Stimulated activated CD8-positive, alpha-beta memory T cell treated with anti-CD3 and anti-CD28 coated beads, Interleukin-7, amount 100 ng/mL, for 1 hour (primary cell): ENCODE measurements at regions not wholly inside any gene's neighbourhood (a gene's known extent, or its start where the extent isn't known, plus 50 kb on each side); places are given as distances from the start of the nearest gene placed in this dataset.

Source experiments
- DNase-seq, 2 donors: peaks; one replicate each; pipeline ENCODE4 v3.0.0-alpha.2; 2020; ENCODE audit warnings: low read depth in 2 of 2

DNA sequence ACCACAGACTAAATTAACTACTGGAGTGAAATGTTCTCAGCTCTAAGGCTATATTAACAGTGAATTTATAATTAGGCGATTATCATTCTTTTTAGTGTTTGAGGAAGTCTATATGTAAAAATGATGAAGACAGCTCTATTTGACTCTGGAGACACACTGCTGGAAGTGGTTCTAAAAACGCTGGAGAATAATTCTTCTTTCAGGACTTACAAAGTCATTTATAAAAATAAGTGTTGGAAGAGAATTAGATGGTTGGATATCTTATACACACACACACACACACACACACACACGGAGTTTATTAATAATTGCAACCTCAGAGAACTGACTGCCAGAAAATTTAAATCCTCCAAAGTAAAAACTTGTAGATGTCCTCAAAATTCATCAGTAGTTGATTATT lies 1171.3 kb downstream of the EFNB2 start:
- DNase-seq = no peak

DNA sequence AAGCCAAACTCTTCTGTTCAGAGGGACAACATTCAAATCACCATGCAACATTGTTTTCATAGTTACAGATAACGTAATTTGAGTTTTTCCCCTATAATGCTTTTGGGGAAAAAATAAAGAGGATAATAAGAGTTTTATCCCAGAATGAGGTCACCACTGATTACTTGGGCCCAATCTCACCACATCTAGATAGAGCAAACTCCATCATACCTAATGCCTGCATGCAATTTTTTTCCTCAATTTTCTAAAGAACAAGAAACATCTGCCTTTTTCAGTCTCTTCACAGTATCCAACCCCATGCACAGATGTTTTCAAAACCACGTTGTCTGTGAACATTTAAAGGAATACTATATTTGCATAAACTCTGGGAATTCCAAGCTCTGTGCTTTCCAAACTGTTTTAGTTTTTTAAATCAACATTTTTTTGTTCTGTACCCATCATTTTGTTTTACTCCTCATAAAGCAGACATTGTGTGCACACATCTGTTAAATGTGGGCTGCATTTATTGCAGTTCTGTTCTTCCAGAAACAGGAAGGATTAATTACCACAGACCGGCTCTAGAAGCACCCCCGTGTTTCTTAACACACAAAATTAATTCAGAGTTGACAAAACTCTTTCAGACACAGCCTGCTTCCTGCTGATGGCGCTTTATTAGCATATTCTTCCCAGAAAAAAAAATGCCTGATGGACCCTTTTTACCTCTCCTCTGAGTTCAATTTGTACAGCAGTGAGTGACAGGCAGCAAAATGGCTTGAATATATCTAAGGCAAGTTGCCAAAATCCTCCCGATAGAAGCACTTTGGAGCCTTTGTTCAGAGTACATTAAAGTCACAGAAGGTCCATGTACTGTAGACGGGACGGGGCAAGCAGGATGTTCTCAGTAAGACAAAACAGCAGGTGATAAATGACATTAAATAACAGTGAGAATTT lies 1171.9 kb downstream of the EFNB2 start:
- DNase-seq = no peak

DNA sequence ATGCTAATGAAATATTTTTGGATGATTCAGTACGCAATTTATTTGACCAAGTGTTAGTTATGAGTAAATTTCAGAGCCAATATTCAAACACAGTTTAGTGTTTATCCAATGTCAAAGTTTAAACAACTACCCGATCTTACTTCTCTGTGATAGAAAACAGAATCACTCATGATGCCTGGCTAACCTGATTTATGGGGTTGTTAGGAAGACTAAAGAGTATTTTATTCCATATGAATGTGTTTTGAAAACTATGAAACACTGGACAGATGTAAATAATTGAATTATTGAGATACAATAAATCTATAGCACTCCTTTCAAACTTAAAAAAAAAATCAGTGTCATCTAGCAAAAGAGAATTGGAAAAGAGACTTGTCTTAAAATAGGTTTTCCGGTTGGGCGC lies 1181.8 kb downstream of the EFNB2 start:
- no peak for DNase-seq

DNA sequence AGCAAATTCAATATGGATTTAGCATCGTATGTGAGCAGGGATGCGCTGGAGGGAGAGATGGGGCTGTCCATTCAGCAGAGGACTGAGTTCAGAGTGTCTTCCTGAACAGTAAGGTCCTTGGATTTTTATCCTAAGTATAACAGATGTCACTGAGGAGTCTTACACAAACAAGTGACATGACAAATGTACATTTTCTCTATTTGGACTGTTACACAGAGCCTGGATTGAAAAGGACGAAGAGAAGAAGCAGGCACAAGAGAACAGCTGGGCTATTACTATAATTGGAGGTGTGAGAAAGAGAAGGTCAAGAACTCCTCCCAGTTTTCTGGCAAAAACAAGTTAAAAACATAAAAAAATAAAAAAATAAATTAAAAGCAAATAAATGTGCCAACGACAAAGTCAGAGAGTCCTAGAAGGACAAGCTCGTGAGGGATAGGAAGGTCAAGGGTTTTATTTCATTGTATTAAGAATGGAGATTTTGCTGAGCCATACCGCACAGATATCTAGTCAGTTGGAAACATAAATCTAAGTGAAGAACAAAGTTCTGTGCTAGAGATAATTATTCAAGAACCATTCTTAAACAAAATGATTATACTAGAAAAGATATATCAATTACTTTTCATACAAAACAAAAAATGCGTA lies 1186.3 kb downstream of the EFNB2 start:
- DNase-seq = no peak

DNA sequence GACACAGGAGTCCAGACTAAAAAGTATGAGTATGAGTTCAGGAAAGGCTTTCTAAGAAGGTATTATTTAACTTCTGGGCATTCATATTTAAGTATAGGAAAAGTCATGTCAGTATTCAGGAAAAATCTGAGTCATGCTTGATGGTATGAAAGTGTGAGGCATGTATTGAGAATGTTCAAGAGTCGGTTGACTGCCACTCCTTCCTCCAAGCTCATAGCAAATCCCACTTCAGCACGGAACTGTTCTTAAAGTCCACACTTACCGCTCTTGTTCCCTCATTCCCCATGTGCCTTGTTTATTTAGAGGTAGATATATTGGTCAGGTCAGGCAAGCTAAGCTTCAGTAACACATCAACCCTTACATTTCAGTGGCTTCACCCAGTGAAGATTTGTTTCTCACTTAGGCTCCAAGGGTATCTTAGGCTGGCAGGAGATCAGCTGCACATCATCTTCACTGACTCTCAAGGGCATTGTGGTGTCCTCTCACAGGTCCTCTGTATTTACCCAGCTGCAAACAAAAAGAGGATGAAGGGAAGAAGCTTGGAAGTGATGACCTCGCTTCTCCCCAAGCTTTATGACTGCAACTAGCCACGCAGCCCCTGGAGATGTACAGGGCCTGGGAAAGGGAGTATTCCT lies 1189.2 kb downstream of the EFNB2 start:
- DNase-seq = no peak

DNA sequence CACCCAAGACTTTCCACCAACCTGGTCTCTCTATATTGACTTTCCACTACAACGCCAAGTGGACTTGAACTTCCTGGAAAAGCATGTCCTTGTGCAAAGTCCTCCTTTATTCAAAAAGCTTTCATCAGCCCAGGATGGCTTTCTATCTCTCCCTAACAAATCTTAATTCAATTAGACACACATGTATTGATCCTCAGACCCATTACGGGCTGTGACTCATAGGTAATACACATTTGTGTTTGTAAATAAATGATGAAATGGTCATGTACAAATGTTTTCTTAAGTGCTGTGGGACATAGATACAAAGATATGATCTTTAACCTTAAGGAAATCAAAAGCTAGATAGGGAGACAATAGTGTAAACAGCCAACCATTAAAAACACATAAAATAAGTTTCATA lies 1189.7 kb downstream of the EFNB2 start:
- DNase-seq = no peak

DNA sequence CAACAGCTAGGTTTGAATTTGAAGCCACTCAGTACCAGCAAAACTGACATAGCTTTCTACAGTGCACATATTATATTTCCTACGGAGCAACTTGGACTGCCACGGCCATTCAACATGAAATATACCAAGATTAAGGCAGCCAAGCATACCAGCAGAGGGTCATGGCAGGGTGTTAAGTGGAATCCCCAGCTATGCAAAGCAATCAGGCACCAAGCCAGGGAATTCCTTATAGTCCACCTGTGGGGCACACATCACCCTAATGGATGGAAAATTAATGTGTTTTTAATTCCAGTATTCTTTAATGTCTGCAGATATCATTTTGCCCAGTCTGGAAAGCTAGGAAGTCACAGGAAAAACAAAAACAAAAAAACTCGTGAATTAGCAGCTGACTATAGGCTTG lies 1190.3 kb downstream of the EFNB2 start:
- no peak for DNase-seq

DNA sequence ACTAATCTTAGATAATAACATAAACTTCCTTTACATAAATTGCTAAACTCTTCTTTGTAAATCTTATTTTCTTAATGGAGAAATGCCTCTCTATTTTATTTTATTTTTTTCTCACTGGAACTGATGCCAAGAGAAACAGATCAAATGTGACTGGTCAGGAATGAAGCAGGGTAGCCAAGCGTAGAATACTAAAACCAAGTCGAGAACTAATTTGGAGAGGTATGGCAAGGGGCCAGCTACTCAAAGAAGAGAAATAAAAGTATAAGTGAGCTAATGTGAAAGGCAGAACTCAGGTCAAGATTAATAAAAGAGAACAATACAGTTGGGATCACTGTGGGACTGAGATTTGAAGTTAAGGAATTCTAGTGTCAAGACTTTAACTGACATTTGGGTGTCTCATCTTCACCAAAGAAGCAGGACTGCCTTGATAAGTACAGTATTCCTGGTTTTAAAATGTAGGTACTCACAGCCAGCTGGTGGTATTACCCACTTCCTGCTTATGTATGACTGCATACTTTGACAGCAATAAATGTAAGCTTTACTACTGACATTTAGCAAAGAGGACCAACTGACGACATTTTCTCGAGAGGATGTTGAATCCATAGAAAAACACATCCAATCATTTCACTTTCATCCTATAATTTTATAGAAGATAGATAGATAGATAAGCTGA lies 1192.2 kb downstream of the EFNB2 start:
- DNase-seq = no peak

DNA sequence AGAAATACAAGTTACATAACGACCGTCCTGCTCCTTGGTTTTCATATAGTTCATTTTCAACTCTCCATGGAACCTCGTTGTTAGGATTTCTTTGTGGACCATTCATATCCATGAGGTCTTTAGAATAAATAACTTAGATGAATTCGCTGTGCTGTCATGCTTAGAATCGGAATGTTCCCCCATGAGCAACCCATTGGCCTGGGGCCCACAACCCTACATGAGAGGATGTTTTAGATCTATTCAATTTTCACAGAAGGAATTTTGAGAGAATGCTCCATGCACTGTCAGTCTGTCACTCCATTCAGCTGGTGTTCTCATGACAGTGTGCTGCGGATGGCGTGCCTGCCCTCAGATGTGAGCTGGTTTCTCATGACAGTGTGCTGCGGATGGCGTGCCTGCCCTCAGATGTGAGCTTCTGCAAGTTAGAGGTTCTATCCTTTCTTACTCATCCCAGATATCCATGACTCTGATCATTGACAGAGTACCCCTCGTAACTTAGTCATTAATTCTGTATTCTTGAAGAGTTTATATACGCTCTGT lies 1193.1 kb downstream of the EFNB2 start:
- no peak for DNase-seq

DNA sequence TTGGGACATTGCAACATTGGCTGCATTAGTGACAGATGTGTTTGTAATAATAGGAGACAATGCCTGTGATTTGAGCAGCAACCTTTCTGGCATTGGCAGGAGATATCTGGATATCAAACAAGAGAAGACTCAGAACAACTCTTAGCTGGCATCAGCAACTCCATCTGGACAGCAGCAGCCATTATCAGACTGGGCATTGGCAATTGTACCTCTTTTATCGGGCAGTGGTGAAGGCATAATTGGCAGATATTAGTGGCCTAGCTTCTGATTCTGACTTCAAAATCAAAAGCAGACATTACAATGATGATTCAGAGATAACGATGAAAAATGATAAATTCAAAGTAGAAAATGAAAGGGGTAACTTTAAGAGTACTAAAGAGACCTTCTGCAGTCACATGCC lies 1193.7 kb downstream of the EFNB2 start:
- no peak for DNase-seq

DNA sequence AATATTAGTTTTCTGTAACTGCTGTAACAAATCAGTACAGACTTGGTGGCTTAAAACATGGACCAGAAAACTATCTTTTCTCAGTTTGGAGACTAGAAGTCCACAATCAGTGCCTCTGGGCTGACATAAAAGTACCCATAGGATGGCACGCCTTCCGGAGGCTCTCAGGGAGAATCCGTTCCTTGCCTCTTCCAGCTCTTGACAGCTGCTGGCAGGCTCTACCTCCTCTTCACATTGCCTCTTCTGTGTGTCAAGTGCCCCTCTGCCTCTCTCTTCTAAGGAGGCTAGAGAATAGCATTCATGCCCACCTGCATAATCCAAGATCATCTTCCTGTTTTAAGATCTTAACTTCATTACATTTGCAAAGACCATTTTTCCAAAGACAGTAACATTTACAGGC lies 1194.2 kb downstream of the EFNB2 start:
- no peak for DNase-seq

DNA sequence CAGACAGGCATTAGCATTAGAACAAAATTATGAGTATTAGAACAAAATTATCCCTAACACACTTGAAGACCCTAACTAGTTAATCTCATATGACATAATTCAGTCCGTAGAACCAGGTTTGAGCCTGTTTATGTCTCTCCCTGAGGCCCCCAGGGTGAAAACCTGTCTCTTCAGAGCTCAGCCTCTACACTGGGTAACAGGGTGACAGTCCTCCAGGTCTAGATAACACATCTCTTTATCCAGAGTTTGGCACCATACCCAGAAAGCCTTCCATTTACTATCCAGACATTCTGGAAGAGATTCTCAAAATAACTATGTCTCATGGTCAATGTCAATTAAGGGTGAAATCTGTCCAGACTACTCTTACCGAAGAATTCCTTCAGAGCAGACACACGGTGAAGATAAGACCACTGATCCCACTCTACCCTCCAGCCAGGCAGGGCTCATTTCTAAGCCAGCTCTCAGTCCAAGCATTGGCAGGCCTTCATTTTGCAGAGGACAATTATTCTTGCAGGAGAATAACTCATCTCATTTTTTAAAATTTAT lies 1195.3 kb downstream of the EFNB2 start:
- DNase-seq = no peak

DNA sequence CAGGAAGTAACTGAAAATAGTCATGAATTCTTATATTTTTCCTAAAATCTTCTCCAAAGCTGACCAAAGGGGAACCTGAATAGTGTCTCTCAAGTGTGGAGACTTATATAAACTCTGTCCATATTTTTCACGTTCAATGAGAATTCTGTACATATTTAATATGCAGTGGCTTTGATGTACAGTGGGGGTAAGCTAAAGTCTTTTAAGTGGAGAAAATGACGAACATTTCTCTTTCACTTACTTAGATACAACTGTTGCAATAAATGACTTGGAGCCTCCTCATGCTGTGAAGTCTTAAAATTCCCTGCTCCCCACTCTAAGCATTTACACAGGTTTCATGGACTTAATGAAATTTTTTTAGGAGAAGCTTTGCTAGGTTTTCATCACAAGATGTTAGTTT lies 1196.7 kb downstream of the EFNB2 start:
- no peak for DNase-seq

DNA sequence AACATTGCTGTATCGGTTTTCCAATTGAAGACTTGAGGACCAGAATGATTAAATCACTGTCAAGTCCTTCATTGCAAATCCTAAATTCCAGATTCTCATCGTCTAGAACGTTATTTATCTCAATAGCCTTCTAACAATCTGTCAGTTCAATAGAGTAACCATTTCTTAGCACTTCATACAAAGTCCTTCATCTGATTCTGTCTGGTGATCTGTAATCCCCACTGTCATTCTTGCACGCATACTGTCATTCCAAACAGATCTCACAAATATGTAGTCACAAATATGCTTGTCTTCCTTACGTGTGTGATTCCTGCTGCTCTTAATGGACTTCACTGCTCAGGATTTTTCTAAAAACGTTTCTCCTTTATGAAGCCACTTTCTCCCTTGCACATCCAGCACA lies 1197.5 kb downstream of the EFNB2 start:
- DNase-seq = no peak

DNA sequence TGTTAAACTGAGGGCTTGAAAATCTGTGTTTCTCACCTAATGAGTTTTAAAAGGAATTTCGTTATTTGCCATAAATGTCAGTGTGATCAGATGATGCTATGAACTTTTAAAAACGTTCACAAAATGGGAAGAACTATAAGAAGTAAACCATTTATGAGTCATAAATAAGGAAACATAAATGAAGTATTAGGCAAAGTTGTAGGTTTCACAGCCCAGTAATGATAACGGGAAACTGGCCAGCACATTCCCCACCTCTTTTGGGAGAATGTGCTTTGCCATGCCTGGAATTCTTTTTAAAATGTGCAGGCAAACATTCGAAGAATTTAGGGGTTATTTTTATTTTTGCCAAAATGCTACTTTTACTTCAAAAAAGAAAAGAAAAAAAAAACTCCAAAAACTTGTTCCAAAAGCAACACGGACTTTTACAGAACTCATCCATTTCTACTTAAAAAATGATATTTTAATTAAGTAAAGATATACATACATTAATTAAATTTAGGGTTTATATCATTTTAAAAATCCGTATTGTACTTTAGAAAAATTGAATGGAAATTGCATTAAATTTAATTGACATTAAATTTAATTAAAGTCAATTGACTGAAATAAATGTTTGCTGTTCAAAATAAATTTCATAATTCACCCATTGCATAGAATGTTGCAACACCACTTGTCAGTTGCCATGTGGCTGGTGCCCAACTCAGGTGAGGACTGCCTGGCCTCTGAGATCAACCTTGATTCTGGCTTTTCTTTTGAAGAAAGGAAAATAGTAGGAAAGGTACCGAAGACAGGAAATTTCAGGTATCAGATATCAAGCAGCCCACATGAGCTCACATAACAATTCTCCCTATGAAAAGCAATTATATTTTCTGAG lies 1198.5 kb downstream of the EFNB2 start:
- no peak for DNase-seq

DNA sequence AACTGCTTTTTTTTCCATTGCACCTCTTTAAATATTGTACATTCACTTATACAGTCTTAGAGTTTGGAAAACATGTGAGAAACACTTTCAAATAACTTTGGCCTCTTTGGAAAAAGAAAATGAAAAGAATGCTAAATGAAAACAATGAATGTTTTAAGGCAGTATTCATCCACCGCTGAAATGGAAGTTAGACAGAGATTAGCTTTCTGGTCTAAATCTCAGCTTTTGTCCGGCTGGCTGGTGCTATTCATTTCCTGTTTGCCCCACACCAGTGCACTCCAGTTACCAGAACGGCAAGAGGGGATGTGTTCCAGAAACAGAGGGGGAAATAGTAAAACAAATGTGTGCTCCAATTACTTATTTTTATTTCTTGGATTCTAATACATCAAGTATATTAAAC lies 1201.3 kb downstream of the EFNB2 start:
- no peak for DNase-seq

DNA sequence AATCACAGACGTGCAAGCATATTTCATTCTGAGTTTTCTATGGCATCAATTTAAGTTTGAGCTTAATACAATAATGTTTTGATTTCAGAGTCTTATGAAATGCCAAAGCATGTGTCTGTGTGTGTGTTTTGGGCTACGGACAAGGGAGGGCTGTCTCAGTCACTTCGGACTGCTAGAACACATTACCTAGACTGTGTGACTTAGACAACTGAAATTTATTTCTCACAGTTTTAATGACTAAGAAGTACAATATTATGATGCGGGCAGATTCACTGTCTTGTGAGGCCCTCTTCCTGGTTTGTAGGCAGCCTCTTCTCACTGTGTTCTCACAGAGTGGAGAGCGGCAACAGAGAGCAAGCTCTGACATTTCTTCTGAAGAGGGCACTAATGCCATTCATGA lies 1202.0 kb downstream of the EFNB2 start:
- no peak for DNase-seq

DNA sequence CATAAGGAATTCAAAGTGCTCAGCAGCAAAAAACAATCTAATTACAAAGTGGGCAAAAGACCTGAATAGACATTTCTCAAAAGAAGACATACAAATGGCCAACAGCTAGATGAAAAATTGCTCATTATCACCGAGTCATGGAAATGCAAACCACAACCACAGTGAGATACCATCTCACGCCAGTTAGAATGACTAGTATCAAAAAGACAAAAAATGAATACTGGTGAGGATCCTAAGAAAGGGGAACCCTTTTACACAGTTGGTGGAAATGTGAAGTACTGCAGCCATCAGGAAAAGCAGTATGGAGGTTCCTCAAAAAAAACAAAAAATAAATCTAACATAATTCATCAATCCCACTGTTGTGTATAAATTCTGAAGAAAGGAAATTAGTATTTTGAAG lies 1206.1 kb downstream of the EFNB2 start:
- DNase-seq = no peak

DNA sequence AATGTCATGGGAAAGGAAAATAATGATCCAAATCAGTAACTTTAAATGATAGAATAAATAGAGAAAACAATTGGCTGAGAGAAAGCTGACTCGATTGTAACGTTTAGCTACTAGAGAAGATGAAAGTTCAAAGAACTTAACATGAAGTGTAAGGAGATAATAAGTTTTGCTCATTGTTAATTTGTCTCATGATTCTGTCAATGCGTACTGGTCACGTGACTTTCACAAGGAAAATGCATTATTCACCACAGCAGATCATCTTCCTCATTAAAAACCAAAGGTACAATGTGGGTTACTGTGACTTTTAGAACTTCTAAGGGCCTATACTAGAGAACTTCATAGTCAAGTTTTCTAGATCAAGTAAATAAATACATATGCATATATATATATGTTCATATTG lies 1207.2 kb downstream of the EFNB2 start:
- no peak for DNase-seq

DNA sequence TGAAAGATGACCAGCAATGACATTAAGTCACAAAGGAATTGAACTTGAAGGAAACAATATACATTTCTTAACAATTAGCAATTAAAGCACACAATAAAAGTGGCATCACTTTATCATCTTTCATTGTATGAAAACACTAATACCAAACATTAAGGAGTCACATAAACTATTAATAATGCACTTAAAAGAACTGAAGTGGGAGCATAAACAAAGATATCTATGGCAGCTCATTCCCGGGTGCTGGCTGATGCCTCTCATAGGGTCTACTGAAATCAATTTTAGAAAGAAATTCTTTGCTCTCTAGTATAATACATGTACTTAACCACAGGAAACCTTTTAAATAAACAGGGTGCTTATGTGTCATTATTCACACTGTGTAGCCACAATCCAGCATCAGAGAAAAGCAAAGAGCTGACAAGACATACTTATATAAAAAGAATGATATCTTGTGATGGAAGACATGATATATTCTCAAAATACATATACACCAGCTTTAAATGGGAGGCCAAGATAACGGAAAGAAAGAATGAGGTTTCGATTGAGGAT lies 1207.8 kb downstream of the EFNB2 start:
- DNase-seq = no peak

DNA sequence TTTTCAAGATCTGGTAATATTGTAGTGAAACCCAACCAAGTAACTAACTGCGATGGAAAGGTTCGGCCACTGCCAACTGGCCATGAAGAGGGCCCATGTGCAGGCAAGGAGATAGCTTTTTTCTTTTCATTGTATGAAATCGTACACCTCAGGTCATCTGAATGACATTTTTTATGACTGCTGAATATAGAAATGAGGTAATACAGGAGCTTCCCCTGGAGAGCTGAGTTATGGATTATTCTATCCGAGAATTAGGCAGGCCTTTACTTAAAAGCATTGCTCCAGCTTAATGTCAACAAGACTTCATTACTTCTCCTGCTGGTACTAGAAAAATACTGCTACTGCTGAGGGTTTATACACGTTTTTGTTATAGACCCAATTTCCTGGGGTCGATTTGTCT lies 1215.6 kb downstream of the EFNB2 start:
- no peak for DNase-seq
